D341Med (cell line): ENCODE measurements at regions not wholly inside any gene's neighbourhood (a gene's known extent, or its start where the extent isn't known, plus 50 kb on each side); places are given as distances from the start of the nearest gene placed in this dataset.

ENCODE experiments used
- DNase-seq: peaks from one replicate; pipeline ENCODE4 v3.0.0; 2012; ENCODE audit warnings: low spot score

GRCh38 chrX:125003746-125004446, 315.8 kb upstream of the TEX13C start:
- no peak for DNase-seq

GRCh38 chrX:125004799-125005198, 314.9 kb upstream of the TEX13C start:
- DNase-seq: no peak

GRCh38 chrX:125005863-125006262, 313.8 kb upstream of the TEX13C start:
- no peak for DNase-seq

DNA sequence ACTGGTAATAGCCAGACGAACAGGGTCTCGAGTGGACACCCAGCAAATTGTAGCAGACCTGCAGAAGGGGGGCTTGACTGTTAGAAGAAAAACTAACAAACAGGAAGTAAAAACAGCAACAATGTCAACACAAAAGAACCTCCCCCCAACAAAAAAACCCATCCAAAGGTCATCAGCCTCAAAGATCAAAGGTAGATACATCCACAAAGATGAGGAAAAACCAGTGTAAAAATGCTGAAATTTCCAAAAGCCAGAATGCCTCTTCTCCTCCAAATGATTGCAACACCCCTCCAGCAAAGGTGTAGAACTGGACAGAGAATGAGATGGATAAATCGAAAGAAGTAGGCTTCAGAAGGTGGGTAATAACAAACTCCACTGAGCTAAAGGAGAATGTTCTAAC, 313.0 kb upstream of the TEX13C start:
- no peak for DNase-seq

DNA sequence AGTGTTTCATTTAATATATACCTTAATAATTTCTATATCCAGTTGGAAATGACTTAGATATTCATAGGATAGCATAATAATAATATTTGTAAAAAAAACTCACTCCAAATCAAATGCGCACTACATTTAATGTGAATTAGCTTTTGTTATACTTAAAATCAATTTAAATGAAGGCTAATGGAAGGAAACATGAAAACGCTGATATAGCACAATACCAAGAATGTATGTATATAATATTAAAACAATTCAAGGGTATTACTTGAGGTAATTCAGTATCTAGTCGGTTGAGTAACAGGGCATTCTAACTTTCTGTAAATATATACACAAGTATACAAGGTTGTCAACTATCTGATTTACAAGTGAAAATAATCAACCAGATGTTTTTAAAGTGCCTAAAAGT, 307.1 kb upstream of the TEX13C start:
- DNase-seq: no peak

DNA sequence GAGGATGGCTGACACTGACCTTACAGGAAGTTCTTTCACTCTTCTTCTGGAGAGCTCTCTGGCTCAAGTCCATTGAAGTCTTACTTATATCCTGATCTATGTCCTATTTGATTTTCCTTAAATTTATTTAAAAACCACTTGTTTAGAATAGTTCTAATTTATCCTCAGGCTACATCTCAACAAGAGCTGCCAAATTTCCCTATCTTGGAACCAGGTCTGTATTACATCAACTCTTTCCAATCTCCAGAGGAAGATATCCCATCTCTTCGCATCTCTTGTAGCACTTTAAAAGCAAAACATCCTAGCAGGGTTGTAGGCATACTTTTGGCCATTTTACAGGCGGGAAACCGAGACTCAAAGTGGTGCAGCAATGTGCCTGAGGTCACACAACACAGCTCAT, 290.5 kb upstream of the TEX13C start:
- DNase-seq: no peak
